Cerebellar cortex (tissue), 1 donor: ENCODE measurements at regions not wholly inside any gene's neighbourhood (a gene's known extent, or its start where the extent isn't known, plus 50 kb on each side); places are given as distances from the start of the nearest gene placed in this dataset.
A peak's percentile ranks its signal among the peaks of the same experiment; 100 is the strongest.

Experiments used
- DNase-seq: peaks from one replicate; pipeline ENCODE4 v3.0.0-alpha.2; 2015; ENCODE audit warnings: low spot score

GRCh38 chr17:72021417-72022041, 99.3 kb upstream of the SOX9 start:
- no peak for DNase-seq

DNA sequence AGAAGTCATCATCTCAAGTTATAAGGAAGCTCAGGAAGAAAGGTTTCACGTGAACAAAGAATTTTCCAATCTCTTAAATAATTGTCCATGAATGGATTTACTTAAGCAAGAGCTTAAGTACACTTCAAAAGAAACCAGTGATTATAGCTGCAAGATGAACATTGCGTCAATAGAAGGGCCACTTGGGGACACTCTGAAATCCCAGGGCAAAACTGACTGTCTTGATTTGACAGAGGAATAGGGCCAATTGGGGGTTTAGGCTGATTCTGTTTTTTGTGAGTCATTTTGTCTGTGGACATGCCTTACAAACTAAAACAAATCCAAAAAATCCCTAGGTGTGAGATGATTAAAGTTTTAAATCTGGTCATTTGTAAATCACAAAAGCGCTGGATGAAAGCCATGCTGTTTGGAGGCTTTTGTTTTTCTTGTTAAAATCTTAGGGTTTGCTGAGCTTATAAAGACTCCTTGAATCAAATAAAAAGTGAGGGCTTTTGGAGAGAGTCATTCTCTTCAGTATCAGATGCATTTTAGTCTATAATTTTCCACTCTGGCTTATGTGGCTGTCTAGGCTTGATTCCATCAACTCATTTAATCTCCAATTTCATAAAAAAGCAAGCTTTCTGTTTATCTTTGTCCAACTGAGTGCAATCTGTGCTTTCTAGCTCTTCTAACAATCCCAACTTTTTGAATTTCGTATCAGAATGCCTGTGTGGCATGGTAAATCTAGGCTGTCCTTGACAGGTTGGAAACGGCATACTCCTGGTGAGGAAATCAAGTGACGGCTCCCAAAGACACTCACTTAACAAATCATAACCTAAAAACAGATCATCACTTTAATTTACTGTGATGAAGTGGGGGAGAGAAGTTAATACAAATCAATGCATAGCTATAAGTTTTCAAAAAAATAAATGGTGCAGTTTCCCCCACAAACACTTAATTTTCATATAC, 98.2 kb upstream of the SOX9 start:
- DNase-seq, result no peak

DNA sequence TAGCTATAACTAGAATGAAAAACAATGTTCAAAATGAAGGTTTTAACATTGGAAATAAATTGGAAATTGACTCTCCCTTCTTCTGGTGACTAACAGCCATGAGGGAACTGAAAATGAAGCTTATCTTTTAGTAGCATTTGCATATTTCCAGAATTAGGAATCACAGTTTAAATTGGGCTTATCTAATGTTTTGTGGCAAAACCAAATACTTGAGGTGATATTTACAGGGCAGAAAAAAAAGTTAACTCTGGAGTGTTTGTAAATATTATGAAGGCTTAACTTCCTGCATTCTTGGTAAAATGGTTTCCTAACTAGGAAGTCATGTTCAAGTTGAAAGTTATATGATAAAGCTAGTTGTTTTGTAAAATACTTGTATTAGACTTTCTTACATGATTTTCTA, 96.4 kb upstream of the SOX9 start:
- DNase-seq, result no peak

- DNase-seq, result no peak
These were observed 95.7 kb upstream of the SOX9 start for GRCh38 chr17:72025113-72025512.

DNA sequence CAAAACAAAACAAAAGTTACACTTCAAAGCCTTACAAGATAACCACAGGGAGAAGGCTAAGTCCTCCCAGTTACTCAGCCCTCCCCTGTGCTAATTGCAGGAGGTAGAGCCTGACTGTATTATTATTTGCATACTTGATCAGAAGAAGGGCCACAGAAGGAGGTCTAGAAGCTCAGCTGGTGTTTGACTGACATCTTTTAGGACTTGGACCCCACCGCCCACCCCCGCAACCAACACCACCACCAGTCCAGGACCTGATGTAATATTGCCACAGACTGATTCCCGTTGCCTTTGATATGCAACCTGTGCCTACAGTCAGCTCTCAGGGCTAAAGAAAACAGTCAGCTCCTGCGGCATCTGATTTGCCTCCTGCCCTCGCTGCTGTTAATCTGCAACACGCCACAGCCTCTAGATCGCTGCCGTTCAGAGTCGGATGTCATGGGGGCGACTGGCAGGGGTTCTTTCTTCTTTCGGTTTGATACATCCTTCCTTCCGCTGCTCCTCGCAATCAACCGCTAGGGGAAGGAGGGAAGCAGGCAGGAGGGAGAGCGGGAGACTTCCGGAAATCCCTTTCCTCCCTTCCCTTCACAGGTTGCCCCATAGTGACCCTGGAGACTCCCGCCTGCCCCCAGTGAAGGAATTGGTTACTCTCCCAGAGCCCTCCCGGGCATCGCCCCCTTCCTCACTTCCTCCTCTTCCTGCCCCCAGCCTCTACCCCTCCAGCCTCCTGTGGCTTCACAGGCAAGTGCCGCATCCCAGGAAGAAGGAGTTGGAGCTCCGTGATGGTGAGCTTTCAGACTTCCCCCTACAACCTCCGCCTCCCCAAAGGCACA, 90.5 kb upstream of the SOX9 start:
- DNase-seq, result peak; percentile 3

DNA sequence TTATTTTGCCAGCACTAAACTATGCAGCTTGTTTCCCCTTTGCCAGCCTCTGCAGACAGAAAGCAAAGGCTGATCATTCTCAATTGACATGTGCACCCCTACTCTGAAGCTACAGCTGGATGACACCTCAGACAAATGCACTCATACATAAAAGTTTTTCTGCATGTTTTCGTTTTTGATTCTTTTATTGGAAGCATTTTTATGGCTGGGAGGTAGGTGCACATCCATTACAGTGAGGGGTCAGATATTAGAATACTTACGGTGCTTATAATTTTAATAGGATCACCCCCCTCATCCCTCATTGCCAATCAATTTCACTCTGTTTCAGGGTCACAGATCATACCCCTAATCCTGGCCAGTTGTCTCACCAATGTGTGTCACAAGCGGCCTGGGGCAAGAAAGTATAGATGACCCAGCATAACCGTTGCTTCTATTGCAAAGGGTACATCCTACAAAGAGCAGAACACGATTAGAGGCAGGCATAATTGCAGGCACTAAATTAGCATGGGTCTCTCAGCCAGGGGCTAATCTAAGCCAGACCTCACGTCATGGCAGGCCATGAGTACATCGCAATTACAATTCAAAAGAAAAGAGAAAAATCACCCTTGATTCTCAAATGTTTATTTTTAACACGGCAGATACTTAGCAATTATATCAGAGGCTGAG, 89.5 kb upstream of the SOX9 start:
- no peak for DNase-seq

DNA sequence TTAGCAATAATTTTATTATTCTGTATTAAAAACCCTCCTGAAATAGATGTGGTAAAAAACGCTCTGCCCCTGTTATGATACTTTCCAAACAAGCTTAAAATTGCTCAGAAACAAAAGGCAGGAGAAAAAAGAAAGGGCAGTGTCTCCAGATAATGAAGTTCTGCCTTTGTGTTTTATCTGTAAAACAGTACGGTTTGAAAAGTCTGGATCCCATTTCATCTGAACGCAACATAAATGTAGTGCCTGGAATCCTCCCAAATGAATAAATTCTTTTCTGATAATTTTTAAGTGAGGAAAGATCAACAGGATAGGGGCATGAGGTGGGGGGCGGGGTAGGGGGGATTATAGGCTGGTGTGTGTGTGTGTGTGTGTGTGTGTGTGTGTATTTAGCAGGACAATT, 87.5 kb upstream of the SOX9 start:
- no peak for DNase-seq

GRCh38 chr17:72034000-72034399, 86.8 kb upstream of the SOX9 start:
- no peak for DNase-seq

DNA sequence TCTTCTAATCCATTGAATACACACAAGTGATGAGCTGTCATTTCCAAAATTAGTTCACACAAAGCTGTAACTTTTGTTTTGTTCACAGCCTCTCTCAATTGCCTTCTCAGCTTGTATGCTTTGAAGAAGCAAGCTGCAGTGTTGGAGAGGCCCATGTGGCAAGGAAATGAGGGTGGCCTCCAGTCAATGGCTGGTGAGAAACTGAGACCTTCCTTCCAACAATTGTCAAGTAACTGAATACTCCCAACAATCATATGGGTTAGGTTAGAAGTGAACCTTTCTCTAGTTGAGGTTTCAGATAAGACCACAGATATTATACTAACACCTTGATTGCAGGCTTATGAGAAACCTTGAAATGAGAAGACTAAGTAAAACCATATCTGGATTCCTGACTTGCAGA, 82.4 kb upstream of the SOX9 start:
- no peak for DNase-seq

GRCh38 chr17:72039490-72039889, 81.3 kb upstream of the SOX9 start:
- DNase-seq, result no peak

DNA sequence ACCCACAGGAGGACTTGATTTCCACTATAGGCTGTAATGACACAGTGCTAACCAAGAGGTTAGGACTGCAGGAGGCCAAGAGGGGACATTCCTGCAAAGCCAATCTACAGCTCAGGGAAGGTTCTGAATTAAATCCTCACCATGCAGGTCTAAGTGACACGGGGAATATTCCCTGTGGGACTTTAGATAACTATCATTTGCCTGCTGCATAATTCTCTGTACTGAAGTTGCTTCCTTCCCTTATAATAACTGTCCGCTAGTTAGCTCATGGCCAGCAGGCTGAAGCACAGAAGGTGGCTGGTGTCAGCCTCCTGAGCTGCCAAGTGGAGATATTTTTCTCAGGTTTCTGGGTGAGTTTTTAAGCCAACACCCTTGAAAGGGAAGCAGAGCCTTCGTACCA, 74.6 kb upstream of the SOX9 start:
- no peak for DNase-seq

DNA sequence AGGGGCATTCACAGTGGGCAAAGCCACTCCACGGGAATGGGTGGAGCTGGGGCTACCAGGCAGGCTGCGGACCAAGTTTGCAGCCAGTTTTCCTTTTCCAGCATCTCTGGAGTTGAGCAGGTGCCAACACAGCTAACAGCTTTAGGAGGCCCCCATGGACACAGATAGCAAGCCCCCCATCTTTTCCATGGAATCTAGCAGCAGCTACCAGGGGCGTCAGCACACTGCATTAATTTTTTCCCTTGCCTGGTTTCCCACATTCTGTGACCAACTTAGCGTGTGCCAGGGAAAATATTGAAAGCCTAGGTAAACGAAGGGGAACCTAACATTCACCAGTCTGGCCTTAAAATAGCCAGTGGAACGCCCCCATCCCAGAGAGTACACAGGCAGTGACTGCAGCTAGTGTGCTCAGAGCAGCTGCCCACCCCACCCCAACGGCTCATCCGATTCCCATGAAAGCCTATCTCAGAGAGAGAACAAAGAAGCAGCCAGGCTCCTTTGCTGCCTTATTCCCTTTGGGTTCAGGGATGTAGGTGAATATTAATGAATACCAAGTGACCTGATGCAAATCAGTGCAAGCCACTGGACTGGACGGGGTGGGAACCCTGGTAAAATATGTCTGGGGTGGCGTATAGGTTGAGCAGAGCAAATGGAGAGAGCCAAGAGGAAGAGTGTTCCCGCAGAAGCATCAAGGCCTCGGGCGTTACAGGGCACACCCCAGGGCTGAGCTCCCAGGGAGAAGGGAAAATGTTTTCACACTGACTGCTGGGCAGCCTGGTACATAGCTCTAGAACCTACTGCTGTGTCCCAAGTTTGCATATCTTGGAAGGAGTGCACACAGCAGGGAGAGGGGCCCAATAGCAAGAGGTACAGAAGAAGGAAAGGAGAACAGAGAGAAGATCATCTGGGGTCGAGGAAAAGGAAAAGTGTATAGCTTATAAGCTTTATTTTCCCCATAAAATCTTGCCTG, 73.9 kb upstream of the SOX9 start:
- DNase-seq, result no peak

- no peak for DNase-seq
These were observed 70.9 kb upstream of the SOX9 start for GRCh38 chr17:72049914-72050313.

DNA sequence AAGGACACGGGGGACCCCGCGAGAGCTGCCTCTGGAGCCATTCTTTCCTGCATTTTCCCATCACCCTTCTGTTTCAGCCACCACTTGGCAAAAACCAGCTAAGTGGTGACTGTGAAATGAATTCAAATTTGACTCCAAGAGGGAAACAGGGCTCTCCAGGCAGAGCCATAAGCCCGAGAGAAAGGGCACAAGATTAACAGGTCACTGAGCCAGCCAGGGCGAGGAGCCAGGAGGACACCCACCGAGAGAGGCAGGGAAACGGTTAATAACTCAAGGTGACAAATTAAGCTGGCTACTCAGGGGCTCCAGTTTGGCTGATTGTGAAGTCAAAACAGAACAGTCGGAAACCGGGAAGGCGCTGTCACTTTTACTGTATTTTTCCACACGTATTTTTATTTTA, 67.8 kb upstream of the SOX9 start:
- DNase-seq, result peak; percentile 1

- DNase-seq, result peak; percentile 11
These were observed 67.4 kb upstream of the SOX9 start for GRCh38 chr17:72053449-72053848.

DNA sequence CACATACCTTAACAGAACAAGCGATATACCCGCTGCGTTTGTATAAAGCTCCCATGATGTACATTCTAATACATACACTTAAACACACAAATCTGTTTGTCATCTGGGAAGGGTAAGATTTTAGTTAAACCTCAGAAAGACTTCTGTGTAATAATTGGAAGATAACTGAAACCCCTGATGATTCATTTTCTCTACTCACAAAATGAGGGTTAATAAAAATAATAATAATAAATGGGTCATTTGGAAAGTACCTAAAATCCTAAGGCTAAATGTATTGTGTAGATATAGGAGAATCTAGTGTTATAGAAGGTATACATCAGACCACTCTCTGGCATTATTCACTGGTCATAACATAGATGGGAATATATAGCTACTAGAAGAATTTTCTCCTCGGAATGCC, 64.7 kb upstream of the SOX9 start:
- no peak for DNase-seq

DNA sequence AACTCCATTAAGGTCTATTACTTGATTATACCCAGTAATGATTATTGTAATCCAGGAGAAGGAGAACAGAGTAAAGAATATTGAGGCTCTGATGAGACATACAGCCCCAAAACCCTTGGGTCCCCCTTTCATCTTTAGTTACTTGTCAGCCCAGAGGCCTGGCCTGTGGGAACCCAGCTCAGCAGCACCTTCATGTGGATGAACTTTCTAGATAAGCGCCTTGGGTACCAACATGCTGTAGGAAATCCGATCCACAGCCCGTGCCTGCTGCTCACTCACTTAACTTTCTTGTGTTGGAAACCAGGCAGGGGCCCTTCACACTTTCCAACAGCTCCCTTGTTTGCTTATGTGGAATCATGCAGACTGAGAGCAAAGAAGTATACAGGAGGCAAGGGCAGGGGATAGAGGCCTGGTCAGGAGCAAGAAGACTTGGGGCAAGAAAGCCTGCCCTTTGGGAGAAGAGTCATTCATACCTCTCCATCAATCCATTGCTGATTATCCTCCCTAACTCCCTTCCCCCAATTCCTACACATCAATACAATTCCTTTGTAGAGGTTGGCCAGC, 64.0 kb upstream of the SOX9 start:
- no peak for DNase-seq

DNA sequence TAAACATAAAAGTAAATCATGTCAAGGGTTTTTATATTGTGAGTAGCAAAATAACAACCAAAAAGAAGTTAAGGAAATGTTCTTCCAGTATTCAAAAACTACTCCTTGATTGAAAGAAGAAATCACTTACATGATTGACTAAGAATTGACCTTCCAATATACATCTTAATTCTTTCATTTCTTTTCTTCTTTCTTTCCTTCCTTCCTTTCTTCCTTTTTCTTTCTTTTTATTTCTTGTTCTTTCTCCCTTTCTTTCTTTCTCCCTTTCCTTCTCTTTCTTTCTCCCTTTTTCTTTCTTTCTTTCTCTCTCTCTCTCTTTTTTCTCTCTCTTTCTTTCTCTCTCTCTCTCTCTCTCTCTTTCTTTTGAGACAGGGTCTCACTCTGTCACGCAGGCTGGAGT, 60.7 kb upstream of the SOX9 start:
- DNase-seq, result no peak

GRCh38 chr17:72063262-72063661, 57.6 kb upstream of the SOX9 start:
- no peak for DNase-seq

- no peak for DNase-seq
These were observed 56.9 kb upstream of the SOX9 start for GRCh38 chr17:72063756-72064450.
